Glomerular visceral epithelial cell (primary cell): ENCODE measurements at regions not wholly inside any gene's neighbourhood (a gene's known extent, or its start where the extent isn't known, plus 50 kb on each side); places are given as distances from the start of the nearest gene placed in this dataset.
A peak's percentile ranks its signal among the peaks of the same experiment; 100 is the strongest.

Source experiments
- DNase-seq: peaks from one replicate; pipeline ENCODE4 v3.0.0-alpha.2; 2016; ENCODE audit errors: extremely low spot score

DNA sequence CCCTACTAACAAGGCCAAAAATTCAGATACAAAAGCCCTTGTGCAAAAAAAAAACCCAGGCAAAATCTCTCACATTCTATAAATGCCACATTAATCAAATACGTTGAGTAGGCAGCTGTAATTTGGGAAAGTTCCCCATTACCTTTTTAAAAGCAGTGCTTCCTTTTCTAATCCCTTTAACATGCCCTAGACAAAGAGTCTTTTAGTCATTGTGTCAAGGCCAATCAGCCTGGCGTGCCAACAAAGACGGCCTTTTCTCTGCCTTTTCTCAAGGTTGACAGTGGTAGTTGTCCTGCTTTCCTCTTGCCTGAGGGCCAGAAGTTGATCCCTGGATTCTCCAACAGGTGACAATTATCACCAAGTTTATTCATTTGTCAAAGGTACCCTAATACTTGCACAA, 62.5 kb upstream of the METAP2 start:
- DNase-seq: no peak

- peak; percentile 75 for DNase-seq
Measured at GRCh38 chr12:95412482-95413311, 61.3 kb upstream of the METAP2 start.

GRCh38 chr12:95413576-95413975, 60.4 kb upstream of the METAP2 start:
- DNase-seq: no peak

DNA sequence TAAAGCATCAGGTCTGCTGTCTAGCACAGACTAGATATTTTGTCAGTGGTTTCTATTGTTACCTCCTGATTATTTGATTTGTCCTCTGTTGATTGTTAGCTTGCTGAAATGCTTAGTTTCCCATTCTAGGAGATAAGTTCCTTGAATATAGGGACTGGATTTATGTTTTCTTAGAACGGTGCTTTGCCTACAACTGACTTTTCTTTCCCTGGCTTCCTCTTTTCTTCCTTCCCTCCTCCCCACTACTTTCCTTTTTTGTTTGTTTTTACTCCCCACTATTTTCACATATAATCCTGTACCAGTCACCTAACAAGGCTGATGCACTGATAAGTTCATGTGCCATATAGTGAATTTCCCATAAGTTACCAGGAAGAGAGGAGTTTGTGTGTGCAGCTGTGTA, 58.5 kb upstream of the METAP2 start:
- DNase-seq: no peak

DNA sequence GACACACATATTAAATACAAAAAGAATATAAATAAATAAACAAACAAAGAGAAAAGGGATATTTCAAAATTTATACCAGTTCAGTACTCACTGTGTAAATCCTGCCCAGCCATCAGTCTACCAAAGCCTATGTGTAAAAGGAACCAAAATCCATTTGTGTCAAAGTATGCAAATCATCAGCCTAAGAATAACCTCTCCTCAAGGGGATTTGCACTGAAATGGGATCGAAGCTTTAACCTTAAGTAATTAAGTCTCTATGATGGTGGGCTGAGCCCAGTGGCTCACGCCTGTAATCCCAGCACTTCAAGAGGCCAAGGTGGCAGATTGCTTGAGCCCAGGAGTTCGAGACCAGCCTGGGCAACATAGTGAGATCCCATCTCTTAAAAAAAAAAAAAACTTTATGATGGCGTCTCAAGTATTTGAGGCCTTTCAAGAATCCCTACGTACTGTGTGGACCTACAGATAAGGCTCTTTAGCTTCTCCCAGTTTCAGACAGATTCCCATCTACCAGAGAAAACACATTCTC, 57.8 kb upstream of the METAP2 start:
- DNase-seq: no peak

DNA sequence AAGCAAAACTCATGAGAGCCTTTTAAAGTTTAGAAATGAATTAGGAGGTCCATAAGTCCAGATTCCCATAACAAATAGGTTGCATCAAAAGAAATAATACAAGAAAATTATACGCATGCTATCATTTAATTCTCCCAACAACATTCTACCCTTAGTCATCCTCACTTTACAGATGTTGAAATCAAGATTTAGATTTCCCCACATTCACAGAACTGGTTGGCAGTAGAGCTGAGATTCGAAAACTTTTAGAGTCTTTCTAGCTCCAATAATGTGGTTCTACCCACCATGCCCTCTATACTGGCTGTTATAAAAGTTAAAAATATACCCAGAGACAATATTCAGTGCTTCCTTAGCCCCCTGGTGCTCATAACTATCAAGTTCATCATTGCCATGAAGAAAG, 56.6 kb upstream of the METAP2 start:
- no peak for DNase-seq

- DNase-seq: no peak
Measured at GRCh38 chr12:95418142-95418541, 55.8 kb upstream of the METAP2 start.
